ENCODE measurements at regions not wholly inside any gene's neighbourhood (a gene's known extent, or its start where the extent isn't known, plus 50 kb on each side); places are given as distances from the start of the nearest gene placed in this dataset.

GRCh38 chr18:54013452-54013851, 211.0 kb downstream of the MBD2 start:
- H3K4me3 ChIP-seq (ENCODE audit: low read depth, low read length): no peak overlapping the region
- no peaks in the 10 kb centered on the region for H3K4me1 ChIP-seq
- TF ChIP-seq, protein P1, sequence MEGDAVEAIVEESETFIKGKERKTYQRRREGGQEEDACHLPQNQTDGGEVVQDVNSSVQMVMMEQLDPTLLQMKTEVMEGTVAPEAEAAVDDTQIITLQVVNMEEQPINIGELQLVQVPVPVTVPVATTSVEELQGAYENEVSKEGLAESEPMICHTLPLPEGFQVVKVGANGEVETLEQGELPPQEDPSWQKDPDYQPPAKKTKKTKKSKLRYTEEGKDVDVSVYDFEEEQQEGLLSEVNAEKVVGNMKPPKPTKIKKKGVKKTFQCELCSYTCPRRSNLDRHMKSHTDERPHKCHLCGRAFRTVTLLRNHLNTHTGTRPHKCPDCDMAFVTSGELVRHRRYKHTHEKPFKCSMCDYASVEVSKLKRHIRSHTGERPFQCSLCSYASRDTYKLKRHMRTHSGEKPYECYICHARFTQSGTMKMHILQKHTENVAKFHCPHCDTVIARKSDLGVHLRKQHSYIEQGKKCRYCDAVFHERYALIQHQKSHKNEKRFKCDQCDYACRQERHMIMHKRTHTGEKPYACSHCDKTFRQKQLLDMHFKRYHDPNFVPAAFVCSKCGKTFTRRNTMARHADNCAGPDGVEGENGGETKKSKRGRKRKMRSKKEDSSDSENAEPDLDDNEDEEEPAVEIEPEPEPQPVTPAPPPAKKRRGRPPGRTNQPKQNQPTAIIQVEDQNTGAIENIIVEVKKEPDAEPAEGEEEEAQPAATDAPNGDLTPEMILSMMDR (IDR thresholded peaks at IDR 0.05; ENCODE audit: low read depth, low read length): no peak
- H3K9me3 ChIP-seq: no peaks in the 10 kb centered on the region
- DNase-seq: no peak
- no peaks in the 10 kb centered on the region for H3K36me3 ChIP-seq
- no peaks in the 10 kb centered on the region for H3K27me3 ChIP-seq

DNA sequence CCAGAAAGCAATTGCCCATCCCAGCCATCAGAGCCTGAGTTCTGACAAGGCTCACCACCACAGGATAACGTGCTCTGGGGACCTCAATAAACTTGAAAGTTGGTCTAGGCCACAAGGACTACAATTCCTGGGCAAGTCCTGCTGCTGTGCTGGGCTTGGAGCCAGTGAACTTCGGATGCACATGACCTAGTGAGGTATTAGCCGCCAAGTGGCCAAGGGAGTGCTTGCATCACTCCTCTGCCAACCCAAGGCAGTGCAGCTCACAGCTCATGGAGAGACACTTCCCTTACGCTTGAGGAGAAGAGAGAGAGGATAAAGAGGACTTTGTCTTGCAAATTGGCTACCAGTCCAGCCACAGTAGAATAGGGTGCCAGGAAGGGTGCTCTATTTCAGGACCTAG, 219.6 kb downstream of the MBD2 start:
- TF ChIP-seq, protein P1 (IDR thresholded peaks at IDR 0.05; ENCODE audit: low read depth, low read length): no peak
- Histone ChIP-seq H3K27me3 (no peaks in the 10 kb centered on the region), H3K9me3 (no peaks in the 10 kb centered on the region), H3K4me3 (ENCODE audit: low read depth, low read length) (no peak overlapping the region), H3K4me1 (no peaks in the 10 kb centered on the region), H3K36me3 (no peaks in the 10 kb centered on the region)
- DNase-seq: no peak

DNA sequence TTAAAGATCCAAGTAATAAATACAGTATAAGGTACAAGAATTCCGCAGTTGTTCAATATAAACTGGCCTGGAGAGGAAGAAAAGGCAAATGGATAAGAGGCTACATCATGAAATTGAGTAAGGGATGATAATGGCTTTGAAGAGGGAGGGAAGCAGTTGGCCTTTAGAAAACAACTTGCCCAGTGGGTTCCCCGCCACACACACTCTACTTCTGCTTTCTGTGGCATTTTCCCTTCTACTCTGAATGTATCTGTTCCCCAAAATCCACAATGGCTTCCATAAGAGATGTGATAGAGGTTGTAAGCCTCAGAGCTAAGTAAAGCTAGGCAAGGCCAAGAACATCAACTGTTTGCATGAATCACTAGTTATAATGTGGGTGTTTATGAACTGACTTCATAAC, 221.3 kb downstream of the MBD2 start:
- no peak for DNase-seq
- no peaks in the 10 kb centered on the region for H3K9me3 ChIP-seq
- H3K27me3 ChIP-seq: no peaks in the 10 kb centered on the region
- H3K4me3 ChIP-seq (ENCODE audit: low read depth, low read length): no peak overlapping the region
- TF ChIP-seq, protein P1 (IDR thresholded peaks at IDR 0.05; ENCODE audit: low read depth, low read length): no peak
- H3K36me3 ChIP-seq: no peaks in the 10 kb centered on the region
- no peaks in the 10 kb centered on the region for H3K4me1 ChIP-seq

GRCh38 chr18:53997064-53997463, 227.4 kb downstream of the MBD2 start:
- TF ChIP-seq, protein P1 (IDR thresholded peaks at IDR 0.05; ENCODE audit: low read depth, low read length): no peak

GRCh38 chr18:53994016-53994415, 230.5 kb downstream of the MBD2 start:
- H3K4me1 ChIP-seq: no peaks in the 10 kb centered on the region
- no peaks in the 10 kb centered on the region for H3K27me3 ChIP-seq
- no peak overlapping the region for H3K4me3 ChIP-seq (ENCODE audit: low read depth, low read length)
- TF ChIP-seq, protein P1 (IDR thresholded peaks at IDR 0.05; ENCODE audit: low read depth, low read length): no peak
- no peaks in the 10 kb centered on the region for H3K9me3 ChIP-seq
- no peak for DNase-seq
- H3K36me3 ChIP-seq: no peaks in the 10 kb centered on the region

More at GRCh38 chr18:53997064-53997463, 227.4 kb downstream of the MBD2 start:
- H3K27me3 ChIP-seq: no peaks in the 10 kb centered on the region
- H3K4me1 ChIP-seq: no peaks in the 10 kb centered on the region
- no peak for DNase-seq
- H3K4me3 ChIP-seq (ENCODE audit: low read depth, low read length): no peak overlapping the region
- H3K36me3 ChIP-seq: no peaks in the 10 kb centered on the region
- H3K9me3 ChIP-seq: no peaks in the 10 kb centered on the region

GRCh38 chr18:53991805-53992204, 232.7 kb downstream of the MBD2 start:
- TF ChIP-seq, protein P1 (IDR thresholded peaks at IDR 0.05; ENCODE audit: low read depth, low read length): no peak
- no peaks in the 10 kb centered on the region for H3K36me3 ChIP-seq
- no peak overlapping the region for H3K4me3 ChIP-seq (ENCODE audit: low read depth, low read length)
- H3K27me3 ChIP-seq: no peaks in the 10 kb centered on the region
- no peak for DNase-seq
- no peaks in the 10 kb centered on the region for H3K4me1 ChIP-seq
- H3K9me3 ChIP-seq: no peaks in the 10 kb centered on the region

Measured in BE2C (cell line).